ENCODE measurements at regions not wholly inside any gene's neighbourhood (a gene's known extent, or its start where the extent isn't known, plus 50 kb on each side); places are given as distances from the start of the nearest gene placed in this dataset.

DNA sequence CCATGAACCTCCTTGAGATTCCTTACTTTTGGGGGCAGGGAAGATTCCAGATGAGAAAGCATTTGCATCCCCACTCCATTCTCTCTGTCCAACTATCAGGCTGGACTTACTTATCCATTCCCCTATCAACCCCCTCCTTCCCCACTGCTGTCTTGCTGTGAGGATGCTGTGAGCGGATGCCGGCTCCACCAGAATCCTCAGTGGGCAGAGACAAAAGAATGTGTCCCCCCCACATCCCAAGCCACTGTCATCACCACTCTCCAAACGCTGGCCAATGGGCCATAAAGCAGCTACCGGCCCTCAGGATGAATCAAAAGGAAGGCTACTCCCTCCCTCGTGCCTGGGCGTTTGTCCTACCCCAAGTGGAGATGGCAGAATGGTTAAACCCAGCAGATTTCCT, 173.0 kb upstream of the NTF3 start:
- intact Hi-C loops (cut with micrococcal nuclease): no loop called here
- H3K4me3 ChIP-seq (replicated peaks in 1 of 3; ENCODE audit: low read depth in 2 of 3, low read length in 3 of 3): no peak overlapping the region
- H3K9me3 ChIP-seq (replicated peaks in 1 of 2; ENCODE audit: control insufficient read depth in 1 of 2, insufficient read depth in 1 of 2, low read length in 2 of 2): no peaks in the 10 kb centered on the region
- no peak overlapping the region for H3K9ac ChIP-seq (ENCODE audit: insufficient read depth, low read length, poor library complexity, severe bottlenecking)
- Mint-ChIP-seq H3K27me3 (ENCODE audit: low read depth in 3 of 3) (peaks cover 1 to 6% (median 3%) of the 10 kb centered on the region in 3 donors), H3K27ac (no peak overlapping the region), H3K9me3 (no peaks in the 10 kb centered on the region), H3K4me1 (peaks cover 4% of the 10 kb centered on the region), H3K36me3 (no peaks in the 10 kb centered on the region), H3K4me3 (no peak overlapping the region)
- TF ChIP-seq, protein P1, sequence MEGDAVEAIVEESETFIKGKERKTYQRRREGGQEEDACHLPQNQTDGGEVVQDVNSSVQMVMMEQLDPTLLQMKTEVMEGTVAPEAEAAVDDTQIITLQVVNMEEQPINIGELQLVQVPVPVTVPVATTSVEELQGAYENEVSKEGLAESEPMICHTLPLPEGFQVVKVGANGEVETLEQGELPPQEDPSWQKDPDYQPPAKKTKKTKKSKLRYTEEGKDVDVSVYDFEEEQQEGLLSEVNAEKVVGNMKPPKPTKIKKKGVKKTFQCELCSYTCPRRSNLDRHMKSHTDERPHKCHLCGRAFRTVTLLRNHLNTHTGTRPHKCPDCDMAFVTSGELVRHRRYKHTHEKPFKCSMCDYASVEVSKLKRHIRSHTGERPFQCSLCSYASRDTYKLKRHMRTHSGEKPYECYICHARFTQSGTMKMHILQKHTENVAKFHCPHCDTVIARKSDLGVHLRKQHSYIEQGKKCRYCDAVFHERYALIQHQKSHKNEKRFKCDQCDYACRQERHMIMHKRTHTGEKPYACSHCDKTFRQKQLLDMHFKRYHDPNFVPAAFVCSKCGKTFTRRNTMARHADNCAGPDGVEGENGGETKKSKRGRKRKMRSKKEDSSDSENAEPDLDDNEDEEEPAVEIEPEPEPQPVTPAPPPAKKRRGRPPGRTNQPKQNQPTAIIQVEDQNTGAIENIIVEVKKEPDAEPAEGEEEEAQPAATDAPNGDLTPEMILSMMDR (IDR thresholded peaks at IDR 0.05): no peak
- no peak overlapping the region for H3K27ac ChIP-seq (ENCODE audit: low read depth in 1 of 2, low read length in 2 of 2)
- no peaks in the 10 kb centered on the region for H3K36me3 ChIP-seq (replicated peaks in 1 of 2; ENCODE audit: control insufficient read depth in 1 of 2, insufficient read depth in 2 of 2, low read length in 2 of 2)
- H3K4me1 ChIP-seq (ENCODE audit: control insufficient read depth in 1 of 2, insufficient read depth in 2 of 2, low read length in 2 of 2): no peaks in the 10 kb centered on the region
- no peak overlapping the region for H2AFZ ChIP-seq (ENCODE audit: insufficient read depth, low read depth, low read length, poor library complexity, severe bottlenecking)
- no peak for DNase-seq
- H3K4me2 ChIP-seq (replicated peaks; ENCODE audit: extremely low read depth, low read length, poor library complexity, severe bottlenecking): no peak overlapping the region
- no peaks in the 10 kb centered on the region for H4K20me1 ChIP-seq (ENCODE audit: insufficient read depth, low read length)
- 96% methylated on average over 4 of the region's 6 CpGs for WGBS (ENCODE audit: insufficient coverage)
- no peaks in the 10 kb centered on the region for H3K27me3 ChIP-seq (ENCODE audit: control insufficient read depth in 2 of 2, insufficient read depth in 2 of 2, low read length in 2 of 2)
- no peaks in the 10 kb centered on the region for H3K79me2 ChIP-seq (ENCODE audit: insufficient read depth, low read length)

DNA sequence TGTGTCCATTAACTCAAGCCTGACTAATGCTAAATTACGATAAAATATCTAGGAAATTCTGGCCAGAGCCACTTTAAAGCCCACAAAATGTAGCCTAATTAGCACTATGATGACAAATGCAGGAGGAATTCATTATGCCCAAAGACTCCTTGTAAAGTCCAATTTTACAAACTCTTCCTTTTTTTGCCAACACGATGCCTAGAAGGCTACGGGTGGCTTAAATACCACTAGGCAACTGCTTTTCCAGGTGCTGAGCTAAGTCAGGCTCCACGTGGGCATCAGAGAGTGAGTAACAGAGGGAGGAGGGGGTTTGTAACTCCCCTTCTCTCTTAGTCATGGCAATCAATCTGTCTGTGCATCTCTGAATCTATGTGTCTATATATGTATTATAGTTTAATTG, 172.4 kb upstream of the NTF3 start:
- Histone ChIP-seq H3K4me3 (replicated peaks in 1 of 3; ENCODE audit: low read depth in 2 of 3, low read length in 3 of 3) (no peak overlapping the region), H3K4me2 (replicated peaks; ENCODE audit: extremely low read depth, low read length, poor library complexity, severe bottlenecking) (no peak overlapping the region), H3K36me3 (replicated peaks in 1 of 2; ENCODE audit: control insufficient read depth in 1 of 2, insufficient read depth in 2 of 2, low read length in 2 of 2) (no peaks in the 10 kb centered on the region), H3K4me1 (ENCODE audit: control insufficient read depth in 1 of 2, insufficient read depth in 2 of 2, low read length in 2 of 2) (no peaks in the 10 kb centered on the region), H3K27ac (ENCODE audit: low read depth in 1 of 2, low read length in 2 of 2) (no peak overlapping the region), H3K79me2 (ENCODE audit: insufficient read depth, low read length) (no peaks in the 10 kb centered on the region), H3K9me3 (replicated peaks in 1 of 2; ENCODE audit: control insufficient read depth in 1 of 2, insufficient read depth in 1 of 2, low read length in 2 of 2) (no peaks in the 10 kb centered on the region), H3K9ac (ENCODE audit: insufficient read depth, low read length, poor library complexity, severe bottlenecking) (no peak overlapping the region), H2AFZ (ENCODE audit: insufficient read depth, low read depth, low read length, poor library complexity, severe bottlenecking) (no peak overlapping the region), H4K20me1 (ENCODE audit: insufficient read depth, low read length) (no peaks in the 10 kb centered on the region), H3K27me3 (ENCODE audit: control insufficient read depth in 2 of 2, insufficient read depth in 2 of 2, low read length in 2 of 2) (no peaks in the 10 kb centered on the region)
- no peak overlapping the region for H3K27ac Mint-ChIP-seq
- no peaks in the 10 kb centered on the region for H3K36me3 Mint-ChIP-seq
- TF ChIP-seq, protein P1 (IDR thresholded peaks at IDR 0.05): no peak
- H3K4me1 Mint-ChIP-seq: peaks cover 4% of the 10 kb centered on the region
- intact Hi-C loops (cut with micrococcal nuclease): no loop called here
- no peak for DNase-seq
- H3K9me3 Mint-ChIP-seq: no peaks in the 10 kb centered on the region
- H3K27me3 Mint-ChIP-seq (ENCODE audit: low read depth in 3 of 3): peaks cover 1 to 6% (median 3%) of the 10 kb centered on the region in 3 donors
- H3K4me3 Mint-ChIP-seq: no peak overlapping the region
- WGBS (ENCODE audit: insufficient coverage): 100% methylated on average over 1 of the region's 4 CpGs
